ENCODE measurements at regions not wholly inside any gene's neighbourhood (a gene's known extent, or its start where the extent isn't known, plus 50 kb on each side); places are given as distances from the start of the nearest gene placed in this dataset.

DNA sequence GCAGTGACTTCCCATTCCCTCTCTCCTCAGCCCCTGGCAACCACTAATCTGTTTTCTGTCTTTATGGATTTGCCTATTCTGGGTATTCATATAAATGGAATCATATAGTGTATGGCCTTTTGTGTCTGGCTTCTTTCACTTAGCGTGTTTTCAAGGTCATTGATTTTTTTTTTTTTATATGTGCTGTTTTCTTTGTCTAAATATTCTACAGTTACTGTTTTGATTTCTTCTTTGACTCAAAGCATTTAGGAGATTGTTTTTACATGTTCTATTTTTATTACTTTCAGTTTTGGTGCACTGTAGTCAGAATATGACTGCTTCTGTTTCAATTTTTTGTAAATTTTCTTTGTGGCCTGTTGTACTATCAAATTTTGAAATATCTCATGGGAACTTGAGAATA is 71.9 kb upstream of the RNU6-1 start:
- Histone ChIP-seq H3K4me1 (ENCODE audit: insufficient read depth, low read length, severe bottlenecking) (no peaks in the 10 kb centered on the region), H2AFZ (ENCODE audit: low read length) (no peak overlapping the region), H3K9me2 (ENCODE audit: low read depth, low read length) (no peaks in the 10 kb centered on the region), H3K79me2 (ENCODE audit: insufficient read depth, low read length) (no peaks in the 10 kb centered on the region), H3K36me3 (ENCODE audit: insufficient read depth, low read length) (no peaks in the 10 kb centered on the region; the same call in 1 of the 2 replicates), H3K4me2 (ENCODE audit: low read length) (no peak overlapping the region), H3K9ac (ENCODE audit: low read length) (no peak overlapping the region), H4K20me1 (ENCODE audit: insufficient read depth, low read length) (no peaks in the 10 kb centered on the region), H3K27ac (ENCODE audit: low read depth, low read length, poor library complexity, severe bottlenecking) (no peak overlapping the region), H3F3A (ENCODE audit: insufficient read depth, low read length) (no peaks in the 10 kb centered on the region), H3K27me3 (ENCODE audit: insufficient read depth, low read length) (no peaks in the 10 kb centered on the region), H3K9me3 (ENCODE audit: low read length) (peaks cover 5% of the 10 kb centered on the region), H3K4me3 (ENCODE audit: low read depth, low read length, poor library complexity, severe bottlenecking) (no peak overlapping the region)
- TF ChIP-seq EZH2 (IDR thresholded peaks at IDR 0.05; ENCODE audit: borderline replicate concordance, low read length) = no peak
- TF ChIP-seq, protein P1, sequence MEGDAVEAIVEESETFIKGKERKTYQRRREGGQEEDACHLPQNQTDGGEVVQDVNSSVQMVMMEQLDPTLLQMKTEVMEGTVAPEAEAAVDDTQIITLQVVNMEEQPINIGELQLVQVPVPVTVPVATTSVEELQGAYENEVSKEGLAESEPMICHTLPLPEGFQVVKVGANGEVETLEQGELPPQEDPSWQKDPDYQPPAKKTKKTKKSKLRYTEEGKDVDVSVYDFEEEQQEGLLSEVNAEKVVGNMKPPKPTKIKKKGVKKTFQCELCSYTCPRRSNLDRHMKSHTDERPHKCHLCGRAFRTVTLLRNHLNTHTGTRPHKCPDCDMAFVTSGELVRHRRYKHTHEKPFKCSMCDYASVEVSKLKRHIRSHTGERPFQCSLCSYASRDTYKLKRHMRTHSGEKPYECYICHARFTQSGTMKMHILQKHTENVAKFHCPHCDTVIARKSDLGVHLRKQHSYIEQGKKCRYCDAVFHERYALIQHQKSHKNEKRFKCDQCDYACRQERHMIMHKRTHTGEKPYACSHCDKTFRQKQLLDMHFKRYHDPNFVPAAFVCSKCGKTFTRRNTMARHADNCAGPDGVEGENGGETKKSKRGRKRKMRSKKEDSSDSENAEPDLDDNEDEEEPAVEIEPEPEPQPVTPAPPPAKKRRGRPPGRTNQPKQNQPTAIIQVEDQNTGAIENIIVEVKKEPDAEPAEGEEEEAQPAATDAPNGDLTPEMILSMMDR (IDR thresholded peaks at IDR 0.05; ENCODE audit: low read length) = no peak

DNA sequence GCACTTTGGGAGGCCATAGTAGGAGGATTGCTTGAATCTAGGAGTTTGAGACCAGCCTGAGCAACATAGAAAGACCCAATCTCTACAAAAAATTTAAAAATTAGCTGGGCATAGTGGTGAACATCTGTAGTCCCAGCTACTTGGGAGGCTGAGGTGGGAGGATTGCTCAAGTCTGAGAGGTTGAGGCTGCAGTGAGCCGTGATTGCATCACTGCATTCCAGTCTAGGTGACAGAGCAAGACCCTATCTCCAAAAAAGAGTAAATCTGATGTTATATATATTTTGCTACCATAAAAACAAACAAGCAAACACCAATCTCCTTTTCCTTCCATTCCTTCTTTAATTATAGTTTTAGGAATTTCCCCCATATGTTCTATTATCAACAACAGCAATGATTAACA is 74.2 kb upstream of the RNU6-1 start:
- Histone ChIP-seq H3K4me1 (ENCODE audit: insufficient read depth, low read length, severe bottlenecking) (no peaks in the 10 kb centered on the region), H2AFZ (ENCODE audit: low read length) (no peak overlapping the region), H3K9me2 (ENCODE audit: low read depth, low read length) (no peaks in the 10 kb centered on the region), H3K4me2 (ENCODE audit: low read length) (no peak overlapping the region), H3K4me3 (ENCODE audit: low read depth, low read length, poor library complexity, severe bottlenecking) (no peak overlapping the region), H3F3A (ENCODE audit: insufficient read depth, low read length) (no peaks in the 10 kb centered on the region), H3K36me3 (ENCODE audit: insufficient read depth, low read length) (peaks cover 7% of the 10 kb centered on the region; the same call in 1 of the 2 replicates), H3K9ac (ENCODE audit: low read length) (no peak overlapping the region), H3K27ac (ENCODE audit: low read depth, low read length, poor library complexity, severe bottlenecking) (no peak overlapping the region), H3K9me3 (ENCODE audit: low read length) (peaks cover 19% of the 10 kb centered on the region), H3K79me2 (ENCODE audit: insufficient read depth, low read length) (no peaks in the 10 kb centered on the region), H4K20me1 (ENCODE audit: insufficient read depth, low read length) (no peaks in the 10 kb centered on the region), H3K27me3 (ENCODE audit: insufficient read depth, low read length) (no peaks in the 10 kb centered on the region; the same call in 1 of the 2 replicates)
- TF ChIP-seq, protein P1 (IDR thresholded peaks at IDR 0.05; ENCODE audit: low read length) = no peak
- no peak for TF ChIP-seq EZH2 (IDR thresholded peaks at IDR 0.05; ENCODE audit: borderline replicate concordance, low read length)

DNA sequence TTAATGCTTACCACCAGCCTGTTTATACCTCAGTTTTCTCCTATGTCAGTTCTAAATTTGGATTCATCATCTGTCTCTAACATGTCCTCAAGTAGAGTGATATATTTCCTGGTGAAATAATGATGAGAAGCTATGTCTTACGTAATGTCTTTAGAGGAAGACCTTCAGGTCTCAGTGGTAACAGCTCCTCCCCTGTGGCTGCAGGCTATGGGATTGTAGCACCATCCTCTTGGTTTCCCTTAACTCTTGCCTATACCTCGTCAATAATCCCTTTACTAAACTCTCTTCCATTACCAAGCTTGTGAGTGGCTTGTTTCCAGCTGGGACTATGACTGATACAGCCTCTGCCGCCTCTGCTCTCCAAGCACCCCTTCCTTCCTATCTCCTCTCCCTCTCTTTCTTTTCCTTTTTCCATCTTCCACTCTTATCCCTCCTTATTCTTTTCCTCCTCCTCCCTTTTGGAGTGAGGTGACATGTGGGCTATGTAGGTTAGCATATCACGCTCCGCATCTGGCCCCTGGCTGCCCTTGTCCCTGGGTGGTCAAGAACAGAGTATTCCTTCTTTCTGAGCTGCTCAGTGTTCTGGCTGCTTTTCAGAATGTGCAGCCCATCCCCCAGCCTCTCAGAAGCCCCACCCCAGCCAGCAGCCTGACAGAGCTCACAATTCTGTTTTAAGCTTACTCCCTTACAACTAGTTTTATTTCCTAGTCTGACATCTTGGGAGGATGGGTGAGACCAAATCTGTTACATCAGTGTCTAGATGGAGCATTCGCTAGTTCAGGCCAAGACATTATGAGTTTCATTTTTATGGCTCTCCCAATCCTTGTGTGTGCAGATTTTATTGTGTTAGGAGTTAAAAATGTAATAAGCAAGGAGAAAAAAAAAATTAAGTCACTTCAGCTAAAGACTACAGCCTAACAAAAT is 75.0 kb upstream of the RNU6-1 start:
- Histone ChIP-seq H3K9me2 (ENCODE audit: low read depth, low read length) (no peaks in the 10 kb centered on the region), H3K4me3 (ENCODE audit: low read depth, low read length, poor library complexity, severe bottlenecking) (no peak overlapping the region), H3F3A (ENCODE audit: insufficient read depth, low read length) (no peaks in the 10 kb centered on the region), H3K4me2 (ENCODE audit: low read length) (no peak overlapping the region), H3K9ac (ENCODE audit: low read length) (no peak overlapping the region), H4K20me1 (ENCODE audit: insufficient read depth, low read length) (no peaks in the 10 kb centered on the region), H3K79me2 (ENCODE audit: insufficient read depth, low read length) (no peaks in the 10 kb centered on the region), H3K9me3 (ENCODE audit: low read length) (peaks cover 16% of the 10 kb centered on the region), H3K4me1 (ENCODE audit: insufficient read depth, low read length, severe bottlenecking) (no peaks in the 10 kb centered on the region), H3K27me3 (ENCODE audit: insufficient read depth, low read length) (no peaks in the 10 kb centered on the region; the same call in 1 of the 2 replicates), H3K36me3 (ENCODE audit: insufficient read depth, low read length) (peaks cover 7% of the 10 kb centered on the region; the same call in 1 of the 2 replicates), H3K27ac (ENCODE audit: low read depth, low read length, poor library complexity, severe bottlenecking) (no peak overlapping the region), H2AFZ (ENCODE audit: low read length) (no peak overlapping the region)
- TF ChIP-seq, protein P1 (IDR thresholded peaks at IDR 0.05; ENCODE audit: low read length) = no peak
- no peak for TF ChIP-seq EZH2 (IDR thresholded peaks at IDR 0.05; ENCODE audit: borderline replicate concordance, low read length)
